MCF 10A (cell line): ENCODE measurements at regions not wholly inside any gene's neighbourhood (a gene's known extent, or its start where the extent isn't known, plus 50 kb on each side); places are given as distances from the start of the nearest gene placed in this dataset.

Source experiments
- BruUV-seq: library from RNA; stranded (reverse); fragments of 400-500 nt; replicated peaks from 2 replicates; lab custom pipeline; 2021; lab: Mats Ljungman, UMichigan
- CTCF ChIA-PET: fragments of 300-600 bp; sonication (Branson Sonifier 250); formaldehyde crosslinking; extraction: SDS; loops from one replicate; lab custom pipeline; 2021; ENCODE audit warnings: antibody characterized with exemption, inconsistent platforms; lab: Yijun Ruan, JAX
- POLR2A ChIA-PET: fragments of 300-600, 350-650 bp; sonication (Branson Sonifier 250); formaldehyde crosslinking; extraction: SDS; loops from one replicate; lab custom pipeline; 2020; ENCODE audit warnings: antibody characterized with exemption, inconsistent platforms; lab: Yijun Ruan, JAX
- DNase-seq: peaks from one replicate; pipeline ENCODE4 v3.0.0-alpha.2; 2018; ENCODE audit not compliant: unreplicated experiment
- H3K27ac Mint-ChIP-seq: one replicate; pipeline ENCODE4 v1.8.0; 2022; ENCODE audit warnings: mild to moderate bottlenecking, low read depth, mixed read lengths; ENCODE audit not compliant: unreplicated experiment
- H3K27me3 Mint-ChIP-seq: one replicate; pipeline ENCODE4 v1.8.0; 2022; ENCODE audit warnings: mixed read lengths; ENCODE audit not compliant: insufficient read depth, unreplicated experiment
- H3K36me3 Mint-ChIP-seq: one replicate; pipeline ENCODE4 v1.8.0; 2022; ENCODE audit warnings: mild to moderate bottlenecking, moderate library complexity, mixed read lengths; ENCODE audit not compliant: insufficient read depth, unreplicated experiment
- H3K4me1 Mint-ChIP-seq: one replicate; pipeline ENCODE4 v1.8.0; 2022; ENCODE audit warnings: mixed read lengths; ENCODE audit not compliant: insufficient read depth, unreplicated experiment
- H3K4me3 Mint-ChIP-seq: one replicate; pipeline ENCODE4 v1.8.0; 2022; ENCODE audit warnings: mild to moderate bottlenecking, moderate library complexity, mixed read lengths; ENCODE audit not compliant: unreplicated experiment
- H3K9me3 Mint-ChIP-seq: one replicate; pipeline ENCODE4 v1.8.0; 2022; ENCODE audit warnings: mixed read lengths; ENCODE audit not compliant: unreplicated experiment
- intact Hi-C: fragments of 100-400 bp; cut with micrococcal nuclease; formaldehyde crosslinking; loops from 2 replicates; pipeline ENCODE4 v1.14.1; 2022
- TF ChIP-seq, protein P1 (sequence below): fragments of 200-600 bp; IDR thresholded peaks from one replicate; pipeline ENCODE4 v1.8.0; 2022; ENCODE audit warnings: antibody characterized with exemption, mild to moderate bottlenecking; ENCODE audit not compliant: unreplicated experiment

DNA sequence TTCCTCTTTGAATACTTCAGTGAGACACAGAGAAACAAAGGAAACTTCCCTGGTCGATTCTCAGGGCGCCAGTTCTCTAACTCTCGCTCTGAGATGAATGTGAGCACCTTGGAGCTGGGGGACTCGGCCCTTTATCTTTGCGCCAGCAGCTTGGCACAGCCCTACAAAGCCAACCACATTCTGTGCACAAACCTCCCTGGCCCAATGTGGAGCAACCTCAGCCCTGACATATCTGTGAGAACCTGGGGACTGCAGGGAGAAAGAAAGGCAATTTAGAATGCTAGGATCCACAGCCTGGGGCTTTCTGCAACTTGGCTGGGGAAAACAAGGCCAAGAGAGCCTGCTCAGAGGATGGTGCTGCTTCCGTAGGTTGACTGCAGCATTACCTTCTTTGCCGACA, 63.5 kb upstream of the PRSS58 start:
- ChIA-PET CTCF (interaction anchor here (0.5 kb wide), 1 partner anchor 17 kb away, joined by 3 read pairs; no protein-coding TSS in a partner anchor), POLR2A (no interaction called here)
- Mint-ChIP-seq H3K27me3 (peaks cover 60% of the 10 kb centered on the region), H3K9me3 (no peaks in the 10 kb centered on the region), H3K4me3 (no peak overlapping the region), H3K27ac (no peak overlapping the region), H3K36me3 (no peaks in the 10 kb centered on the region), H3K4me1 (peaks cover under 1% of the 10 kb centered on the region)
- no TSS peak for BruUV-seq
- intact Hi-C loops, result loop anchor here (5.0 to 10.0 kb wide), 2 partner anchors 63 to 344 kb away; no protein-coding TSS in a partner anchor
- no peak for DNase-seq
- TF ChIP-seq, protein P1, sequence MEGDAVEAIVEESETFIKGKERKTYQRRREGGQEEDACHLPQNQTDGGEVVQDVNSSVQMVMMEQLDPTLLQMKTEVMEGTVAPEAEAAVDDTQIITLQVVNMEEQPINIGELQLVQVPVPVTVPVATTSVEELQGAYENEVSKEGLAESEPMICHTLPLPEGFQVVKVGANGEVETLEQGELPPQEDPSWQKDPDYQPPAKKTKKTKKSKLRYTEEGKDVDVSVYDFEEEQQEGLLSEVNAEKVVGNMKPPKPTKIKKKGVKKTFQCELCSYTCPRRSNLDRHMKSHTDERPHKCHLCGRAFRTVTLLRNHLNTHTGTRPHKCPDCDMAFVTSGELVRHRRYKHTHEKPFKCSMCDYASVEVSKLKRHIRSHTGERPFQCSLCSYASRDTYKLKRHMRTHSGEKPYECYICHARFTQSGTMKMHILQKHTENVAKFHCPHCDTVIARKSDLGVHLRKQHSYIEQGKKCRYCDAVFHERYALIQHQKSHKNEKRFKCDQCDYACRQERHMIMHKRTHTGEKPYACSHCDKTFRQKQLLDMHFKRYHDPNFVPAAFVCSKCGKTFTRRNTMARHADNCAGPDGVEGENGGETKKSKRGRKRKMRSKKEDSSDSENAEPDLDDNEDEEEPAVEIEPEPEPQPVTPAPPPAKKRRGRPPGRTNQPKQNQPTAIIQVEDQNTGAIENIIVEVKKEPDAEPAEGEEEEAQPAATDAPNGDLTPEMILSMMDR, result no peak

DNA sequence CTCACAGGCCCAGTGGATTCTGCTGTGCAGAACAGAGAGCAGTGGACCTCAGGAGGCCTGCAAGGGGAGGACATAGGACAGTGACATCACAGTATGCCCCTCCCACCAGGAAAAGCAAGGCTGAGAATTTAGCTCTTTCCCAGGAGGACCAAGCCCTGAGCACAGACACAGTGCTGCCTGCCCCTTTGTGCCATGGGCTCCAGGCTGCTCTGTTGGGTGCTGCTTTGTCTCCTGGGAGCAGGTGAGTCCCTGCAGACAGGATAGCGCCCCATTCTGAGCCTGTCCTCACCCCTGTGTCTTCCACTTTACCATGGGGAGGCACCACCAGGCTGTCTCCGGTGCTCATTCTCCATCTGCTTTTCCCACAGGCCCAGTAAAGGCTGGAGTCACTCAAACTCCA, 63.0 kb upstream of the PRSS58 start:
- Mint-ChIP-seq H3K9me3 (no peaks in the 10 kb centered on the region), H3K27me3 (peaks cover 65% of the 10 kb centered on the region), H3K4me1 (no peaks in the 10 kb centered on the region), H3K4me3 (no peak overlapping the region), H3K36me3 (no peaks in the 10 kb centered on the region), H3K27ac (no peak overlapping the region)
- ChIA-PET CTCF (interaction anchor here (0.9 kb wide), 1 partner anchor 11 kb away, joined by 3 read pairs; no protein-coding TSS in a partner anchor), POLR2A (no interaction called here)
- intact Hi-C loops, result loop anchor here (5.0 to 10.0 kb wide), 2 partner anchors 64 to 344 kb away; no protein-coding TSS in a partner anchor
- TF ChIP-seq, protein P1, result no peak
- no peak for DNase-seq
- BruUV-seq, result no TSS peak

DNA sequence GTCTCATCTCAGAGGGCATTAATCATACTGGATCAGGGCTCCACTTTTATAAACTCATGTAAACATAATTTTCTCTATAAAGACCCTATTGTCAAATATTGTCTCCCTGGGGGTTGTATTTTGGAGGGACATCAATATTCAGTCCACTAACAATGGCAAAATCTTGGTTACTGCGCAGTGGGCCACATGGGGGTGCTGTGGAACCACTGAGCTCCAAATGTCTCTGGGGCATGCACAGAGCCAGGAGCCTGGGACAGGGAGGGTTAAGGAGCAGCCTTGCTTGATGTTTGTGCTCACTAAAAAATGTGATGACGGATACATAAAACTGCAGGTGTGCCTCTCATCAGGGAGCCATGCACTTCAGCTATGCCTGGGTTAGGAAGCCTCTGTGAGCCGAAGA, 62.1 kb upstream of the PRSS58 start:
- H3K9me3 Mint-ChIP-seq, result no peaks in the 10 kb centered on the region
- no TSS peak for BruUV-seq
- intact Hi-C loops, result loop anchor here (5.0 to 10.0 kb wide), 2 partner anchors 65 to 343 kb away; no protein-coding TSS in a partner anchor
- no peak overlapping the region for H3K4me3 Mint-ChIP-seq
- no peak overlapping the region for H3K27ac Mint-ChIP-seq
- TF ChIP-seq, protein P1, result no peak
- no peaks in the 10 kb centered on the region for H3K4me1 Mint-ChIP-seq
- H3K36me3 Mint-ChIP-seq, result no peaks in the 10 kb centered on the region
- DNase-seq, result no peak
- ChIA-PET POLR2A (no interaction called here), CTCF (interaction anchor here (0.5 to 1.3 kb wide), 9 partner anchors 11 to 675 kb away, joined by 3 to 5 read pairs (median 3); no protein-coding TSS in a partner anchor)
- peaks cover 69% of the 10 kb centered on the region for H3K27me3 Mint-ChIP-seq

DNA sequence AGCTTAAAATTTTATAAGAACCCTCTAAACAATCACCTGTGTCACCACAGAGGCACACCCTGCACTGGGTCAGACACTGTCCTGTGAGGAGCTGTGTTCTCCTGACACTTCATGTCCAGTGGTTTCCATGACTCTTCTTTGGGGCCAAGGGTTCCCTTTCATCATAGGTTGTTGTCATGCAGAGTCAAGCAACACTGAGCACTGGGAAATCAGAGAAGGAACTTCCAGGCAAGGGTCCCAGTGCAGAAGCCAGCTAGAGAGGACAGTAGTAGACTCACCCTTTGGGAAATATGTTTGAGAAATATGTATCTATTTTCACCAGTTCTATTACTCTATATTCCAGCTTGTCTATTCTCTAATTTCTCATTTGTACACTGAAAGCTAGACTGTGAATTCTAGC, 56.4 kb upstream of the PRSS58 start:
- intact Hi-C loops, result no loop called here
- Mint-ChIP-seq H3K27ac (no peak overlapping the region), H3K36me3 (peaks cover 5% of the 10 kb centered on the region), H3K9me3 (no peaks in the 10 kb centered on the region), H3K27me3 (peaks cover 93% of the 10 kb centered on the region), H3K4me1 (no peaks in the 10 kb centered on the region), H3K4me3 (no peak overlapping the region)
- BruUV-seq, result no TSS peak
- TF ChIP-seq, protein P1, result no peak
- POLR2A ChIA-PET, result no interaction called here
- CTCF ChIA-PET, result interaction anchor here (0.6 to 2.9 kb wide), 7 partner anchors 10 to 369 kb away, joined by 3 to 20 read pairs (median 4); no protein-coding TSS in a partner anchor
- DNase-seq, result no peak
